Activated T-helper 2 cell treated with anti-CD3 and anti-CD28 coated beads, Interferon-gamma antibody, Interleukin-2, Interleukin-4, amounts not matched to agents 10 μg/mL and 5 μg/mL and 100 μg/mL, durations not matched to agents 14 hours and 24 hours and 36 hours (primary cell): ENCODE measurements at regions not wholly inside any gene's neighbourhood (a gene's known extent, or its start where the extent isn't known, plus 50 kb on each side); places are given as distances from the start of the nearest gene placed in this dataset.
"Not testable (repeated sequence)": the region's sequence is repeated elsewhere in the genome, so short reads cannot be mapped to it uniquely, and the experiment has no call there.

Experiments
- DNase-seq: peaks from one replicate; pipeline ENCODE4 v3.0.0; 2021; ENCODE audit warnings: low spot score
- H3K27ac Mint-ChIP-seq: one replicate; pipeline ENCODE4 v1.8.0; 2021; ENCODE audit warnings: mixed read lengths
- H3K27me3 Mint-ChIP-seq: one replicate; pipeline ENCODE4 v1.8.0; 2021; ENCODE audit warnings: low read depth, mixed read lengths
- H3K36me3 Mint-ChIP-seq: one replicate; pipeline ENCODE4 v1.8.0; 2021; ENCODE audit warnings: low read depth, mixed read lengths
- H3K4me1 Mint-ChIP-seq: one replicate; pipeline ENCODE4 v1.8.0; 2021; ENCODE audit warnings: low read depth, mixed read lengths
- H3K4me3 Mint-ChIP-seq: one replicate; pipeline ENCODE4 v1.8.0; 2021; ENCODE audit warnings: low read depth, mild to moderate bottlenecking, moderate library complexity, mixed read lengths
- H3K9me3 Mint-ChIP-seq: one replicate; pipeline ENCODE4 v1.8.0; 2021; ENCODE audit warnings: mixed read lengths
- intact Hi-C: fragments of 100-400 bp; cut with micrococcal nuclease; formaldehyde crosslinking; loops from one replicate; pipeline ENCODE4 v1.15.1; 2023

- Mint-ChIP-seq H3K4me3 (no peak overlapping the region), H3K27me3 (no peaks in the 10 kb centered on the region), H3K36me3 (no peaks in the 10 kb centered on the region), H3K9me3 (no peaks in the 10 kb centered on the region), H3K4me1 (no peaks in the 10 kb centered on the region), H3K27ac (no peak overlapping the region)
- intact Hi-C loops, result no loop called here
- DNase-seq, result no peak
Observed at GRCh38 chr1:194870860-194871259, 1684.4 kb upstream of the B3GALT2 start.

DNA sequence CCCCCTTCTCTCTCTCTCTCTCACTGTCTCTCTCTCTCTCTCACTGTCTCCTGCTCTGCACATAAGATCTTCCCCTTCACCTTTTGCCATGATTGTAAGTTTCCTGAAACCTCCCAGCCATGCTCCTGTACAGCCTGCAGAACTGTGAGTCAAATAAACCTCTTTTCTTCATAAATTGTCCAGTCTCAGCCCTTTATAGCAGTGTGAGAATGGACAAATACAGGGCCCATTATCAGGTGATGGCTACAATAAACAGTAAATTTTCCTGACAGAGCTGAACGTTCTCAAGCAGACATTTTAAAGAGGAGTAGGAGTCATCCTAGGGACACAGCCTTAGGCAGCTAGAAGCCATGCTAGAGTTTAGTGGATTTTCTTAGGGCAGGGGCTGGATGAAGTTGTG is 1679.7 kb upstream of the B3GALT2 start:
- Mint-ChIP-seq H3K9me3 (peaks cover 5% of the 10 kb centered on the region), H3K4me3 (no peak overlapping the region), H3K4me1 (no peaks in the 10 kb centered on the region), H3K36me3 (no peaks in the 10 kb centered on the region), H3K27ac (no peak overlapping the region), H3K27me3 (no peaks in the 10 kb centered on the region)
- intact Hi-C loops, result no loop called here
- no peak for DNase-seq

DNA sequence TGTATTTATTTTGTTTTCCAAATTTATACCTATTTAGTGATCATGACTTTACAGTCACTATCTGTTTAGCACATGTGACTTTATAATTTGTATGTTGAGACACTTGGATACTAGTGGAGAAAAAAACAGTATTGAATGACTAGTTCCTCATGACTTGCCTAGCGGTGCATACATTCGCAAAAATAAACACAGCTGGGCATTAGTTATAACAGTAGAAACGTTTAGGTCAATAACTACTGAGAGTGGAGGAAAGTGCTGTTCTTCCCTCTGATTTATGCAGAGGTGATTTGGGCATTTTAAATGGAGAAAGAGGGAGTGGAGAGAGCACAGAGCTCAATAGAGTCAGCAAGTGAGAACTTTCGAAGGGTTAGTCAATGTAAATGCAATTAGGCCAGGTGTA is 1679.0 kb upstream of the B3GALT2 start:
- no peaks in the 10 kb centered on the region for H3K27me3 Mint-ChIP-seq
- peaks cover 9% of the 10 kb centered on the region for H3K9me3 Mint-ChIP-seq
- intact Hi-C loops, result no loop called here
- no peak overlapping the region for H3K4me3 Mint-ChIP-seq
- no peaks in the 10 kb centered on the region for H3K36me3 Mint-ChIP-seq
- no peak for DNase-seq
- H3K4me1 Mint-ChIP-seq, result no peaks in the 10 kb centered on the region
- H3K27ac Mint-ChIP-seq, result no peak overlapping the region

- H3K4me1 Mint-ChIP-seq, result no peaks in the 10 kb centered on the region
- no peaks in the 10 kb centered on the region for H3K36me3 Mint-ChIP-seq
- no peaks in the 10 kb centered on the region for H3K27me3 Mint-ChIP-seq
- no peak overlapping the region for H3K27ac Mint-ChIP-seq
- no peak for DNase-seq
- H3K4me3 Mint-ChIP-seq, result no peak overlapping the region
- peaks cover 9% of the 10 kb centered on the region for H3K9me3 Mint-ChIP-seq
- intact Hi-C loops, result no loop called here
Observed at GRCh38 chr1:194862129-194862528, 1675.7 kb upstream of the B3GALT2 start.

- Mint-ChIP-seq H3K4me1 (no peaks in the 10 kb centered on the region), H3K4me3 (no peak overlapping the region), H3K36me3 (no peaks in the 10 kb centered on the region), H3K27me3 (no peaks in the 10 kb centered on the region), H3K27ac (no peak overlapping the region), H3K9me3 (peaks cover 9% of the 10 kb centered on the region)
- intact Hi-C loops, result no loop called here
- no peak for DNase-seq
Observed at GRCh38 chr1:194860248-194861201, 1674.1 kb upstream of the B3GALT2 start.

DNA sequence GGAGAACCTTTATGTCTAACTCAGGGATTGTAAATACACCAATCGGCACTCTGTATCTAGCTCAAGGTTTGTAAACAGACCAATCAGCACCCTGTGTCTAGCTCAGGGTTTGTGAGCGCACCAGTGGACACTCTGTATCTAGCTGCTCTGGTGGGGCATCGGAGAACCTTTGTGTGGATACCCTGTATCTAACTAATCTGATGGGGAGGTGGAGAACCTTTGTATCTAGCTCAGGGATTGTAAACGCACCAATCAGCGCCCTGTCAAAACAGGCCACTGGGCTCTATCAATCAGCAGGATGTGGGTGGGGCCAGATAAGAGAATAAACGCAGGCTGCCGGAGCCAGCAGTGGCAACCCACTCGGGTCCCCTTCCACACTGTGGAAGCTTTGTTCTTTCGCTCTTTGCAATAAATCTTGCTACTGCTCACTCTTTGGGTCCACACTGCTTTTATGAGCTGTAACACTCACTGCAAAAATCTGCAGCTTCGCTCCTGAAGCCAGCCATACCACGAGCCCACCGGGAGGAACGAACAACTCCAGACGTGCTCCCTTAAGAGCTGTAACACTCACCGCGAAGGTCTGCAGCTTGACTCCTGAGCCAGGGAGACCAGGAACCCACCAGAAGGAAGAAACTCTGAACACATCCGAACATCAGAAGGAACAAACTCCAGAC is 1673.2 kb upstream of the B3GALT2 start:
- H3K4me1 Mint-ChIP-seq, DNase-seq, H3K36me3 Mint-ChIP-seq, intact Hi-C loops, H3K9me3 Mint-ChIP-seq, H3K4me3 Mint-ChIP-seq, H3K27ac Mint-ChIP-seq, H3K27me3 Mint-ChIP-seq: not testable (repeated sequence)

DNA sequence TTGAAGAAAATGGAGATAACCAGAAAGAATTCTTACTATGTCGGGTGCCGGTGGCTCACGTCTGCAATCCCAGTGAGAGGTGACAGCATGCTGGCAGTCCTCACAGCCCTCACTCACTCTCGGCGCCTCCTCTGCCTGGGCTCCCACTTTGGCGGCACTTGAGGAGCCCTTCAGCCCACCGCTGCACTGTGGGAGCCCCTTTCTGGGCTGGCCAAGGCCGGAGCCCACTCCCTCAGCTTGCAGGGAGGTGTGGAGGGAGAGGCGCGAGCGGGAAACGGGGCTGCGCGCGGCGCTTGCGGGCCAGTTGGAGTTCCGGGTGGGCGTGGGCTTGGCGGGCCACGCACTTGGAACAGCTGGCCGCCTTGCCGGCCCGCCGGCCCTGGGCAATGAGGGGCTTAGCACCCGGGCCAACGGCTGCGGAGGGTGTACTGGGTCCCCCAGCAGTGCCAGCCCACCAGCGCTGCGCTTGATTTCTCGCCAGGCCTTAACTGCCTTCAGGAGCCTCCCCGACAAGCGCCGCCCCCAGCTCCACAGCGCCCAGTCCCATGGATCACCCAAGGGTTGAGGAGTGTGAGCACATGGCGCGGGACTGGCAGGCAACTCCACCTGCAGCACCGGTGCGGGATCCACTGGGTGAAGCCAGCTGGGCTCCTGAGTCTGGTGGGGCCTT is 1672.5 kb upstream of the B3GALT2 start:
- DNase-seq, H3K9me3 Mint-ChIP-seq, H3K4me3 Mint-ChIP-seq, H3K4me1 Mint-ChIP-seq, H3K27ac Mint-ChIP-seq, H3K36me3 Mint-ChIP-seq, H3K27me3 Mint-ChIP-seq, intact Hi-C loops: not testable (repeated sequence)

DNA sequence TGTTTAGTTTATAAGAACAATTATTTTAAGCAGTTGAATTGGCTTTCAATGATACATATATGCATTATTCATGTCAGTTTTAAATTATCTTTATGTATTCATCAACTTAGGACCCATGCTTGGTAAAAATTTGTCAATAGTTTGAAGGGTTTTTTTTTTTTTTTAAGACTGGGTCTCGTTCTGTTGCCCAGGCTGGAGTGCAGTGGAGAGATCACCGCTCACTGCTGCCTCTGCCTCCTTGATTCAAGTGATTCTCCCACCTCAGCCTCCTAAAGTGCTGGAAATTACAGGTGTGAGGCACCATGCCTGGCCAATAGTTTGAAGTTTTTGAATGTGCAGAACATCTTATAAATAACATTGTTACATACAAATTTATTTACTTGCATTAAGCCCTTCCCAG is 1671.0 kb upstream of the B3GALT2 start:
- H3K27me3 Mint-ChIP-seq, result no peaks in the 10 kb centered on the region
- peaks cover 9% of the 10 kb centered on the region for H3K9me3 Mint-ChIP-seq
- H3K27ac Mint-ChIP-seq, result no peak overlapping the region
- intact Hi-C loops, result no loop called here
- no peak for DNase-seq
- no peaks in the 10 kb centered on the region for H3K4me1 Mint-ChIP-seq
- H3K36me3 Mint-ChIP-seq, result no peaks in the 10 kb centered on the region
- H3K4me3 Mint-ChIP-seq, result no peak overlapping the region

DNA sequence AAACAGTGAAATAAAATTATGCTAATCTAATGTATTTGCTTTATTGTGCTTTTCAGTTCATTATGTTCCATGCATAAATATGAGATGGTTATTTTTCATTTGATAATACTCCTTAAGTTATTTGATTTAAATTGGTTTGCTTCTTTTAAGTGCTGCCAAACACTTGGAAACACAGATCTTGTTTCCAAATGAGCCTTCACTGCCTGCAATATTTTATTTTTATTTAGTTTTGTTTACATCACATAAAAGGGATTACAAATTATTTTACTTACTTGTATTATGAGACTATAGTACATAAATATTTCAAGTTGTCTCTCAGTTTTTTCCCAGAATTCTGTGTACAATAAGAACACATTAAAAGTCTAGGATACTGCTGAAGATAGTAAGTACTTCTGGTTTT is 1662.4 kb upstream of the B3GALT2 start:
- Mint-ChIP-seq H3K27ac (no peak overlapping the region), H3K36me3 (no peaks in the 10 kb centered on the region)
- intact Hi-C loops, result no loop called here

DNA sequence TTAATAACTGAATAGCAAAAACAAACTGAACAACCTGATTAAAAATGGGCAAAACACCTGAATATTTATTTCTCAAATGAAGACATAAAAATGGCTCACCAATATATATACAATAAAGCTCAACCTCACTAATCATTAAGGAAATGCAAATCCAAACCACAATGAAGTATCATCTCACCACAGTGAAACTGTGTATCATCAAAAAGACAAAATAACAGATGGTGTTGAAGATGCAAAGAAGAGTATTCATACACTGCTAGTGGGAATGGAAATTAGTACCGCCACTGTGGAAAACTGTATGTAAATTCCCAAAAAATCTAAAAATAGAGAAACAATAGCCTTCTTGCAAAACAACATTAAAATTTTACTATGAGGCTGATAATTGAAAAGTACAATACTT is 1660.1 kb upstream of the B3GALT2 start:
- intact Hi-C loops, result no loop called here
- no peaks in the 10 kb centered on the region for H3K9me3 Mint-ChIP-seq
- H3K27ac Mint-ChIP-seq, result no peak overlapping the region
- no peaks in the 10 kb centered on the region for H3K27me3 Mint-ChIP-seq
- no peaks in the 10 kb centered on the region for H3K4me1 Mint-ChIP-seq
- DNase-seq, result no peak
- no peak overlapping the region for H3K4me3 Mint-ChIP-seq
- H3K36me3 Mint-ChIP-seq, result no peaks in the 10 kb centered on the region

More for the DNA sequence above, 1662.4 kb upstream of the B3GALT2 start:
- DNase-seq, result no peak
- no peaks in the 10 kb centered on the region for H3K27me3 Mint-ChIP-seq
- no peak overlapping the region for H3K4me3 Mint-ChIP-seq
- H3K9me3 Mint-ChIP-seq, result no peaks in the 10 kb centered on the region
- no peaks in the 10 kb centered on the region for H3K4me1 Mint-ChIP-seq

- Mint-ChIP-seq H3K4me1 (no peaks in the 10 kb centered on the region), H3K36me3 (no peaks in the 10 kb centered on the region), H3K4me3 (no peak overlapping the region), H3K27ac (no peak overlapping the region), H3K9me3 (no peaks in the 10 kb centered on the region), H3K27me3 (no peaks in the 10 kb centered on the region)
- intact Hi-C loops, result no loop called here
- DNase-seq, result no peak
Observed at GRCh38 chr1:194843077-194843476, 1656.7 kb upstream of the B3GALT2 start.

- H3K27ac Mint-ChIP-seq, result no peak overlapping the region
- H3K9me3 Mint-ChIP-seq, result no peaks in the 10 kb centered on the region
- no peak overlapping the region for H3K4me3 Mint-ChIP-seq
- intact Hi-C loops, result no loop called here
- DNase-seq, result no peak
- peaks cover 1% of the 10 kb centered on the region for H3K4me1 Mint-ChIP-seq
- no peaks in the 10 kb centered on the region for H3K27me3 Mint-ChIP-seq
- H3K36me3 Mint-ChIP-seq, result no peaks in the 10 kb centered on the region
Observed at GRCh38 chr1:194833111-194833510, 1646.7 kb upstream of the B3GALT2 start.

DNA sequence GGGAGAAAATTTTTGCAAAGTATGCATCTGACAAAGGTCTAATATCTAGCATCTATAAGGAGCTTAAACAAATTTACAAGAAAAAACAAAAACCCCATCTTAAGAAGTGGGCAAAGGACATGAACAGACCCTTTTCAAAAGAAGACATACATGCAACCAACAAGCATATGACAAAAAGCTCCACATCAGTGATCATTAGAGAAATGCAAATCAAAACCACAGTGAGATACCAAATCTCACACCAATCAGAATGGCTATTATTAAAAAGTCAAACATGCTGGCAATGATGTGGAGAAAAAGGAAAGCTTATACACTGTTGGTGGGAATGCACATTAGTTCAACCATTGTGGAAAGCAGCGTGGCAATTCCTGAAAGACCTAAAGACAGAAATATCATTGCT is 1645.2 kb upstream of the B3GALT2 start:
- H3K9me3 Mint-ChIP-seq, H3K27me3 Mint-ChIP-seq, H3K27ac Mint-ChIP-seq, DNase-seq, H3K36me3 Mint-ChIP-seq, H3K4me3 Mint-ChIP-seq, intact Hi-C loops, H3K4me1 Mint-ChIP-seq: not testable (repeated sequence)
